Inferior parietal cortex (tissue), 1 donor: ENCODE measurements at regions not wholly inside any gene's neighbourhood (a gene's known extent, or its start where the extent isn't known, plus 50 kb on each side); places are given as distances from the start of the nearest gene placed in this dataset.

ENCODE experiments used
- DNase-seq: peaks from one replicate; pipeline ENCODE4 v3.0.0-alpha.2; 2016; ENCODE audit errors: extremely low spot score

DNA sequence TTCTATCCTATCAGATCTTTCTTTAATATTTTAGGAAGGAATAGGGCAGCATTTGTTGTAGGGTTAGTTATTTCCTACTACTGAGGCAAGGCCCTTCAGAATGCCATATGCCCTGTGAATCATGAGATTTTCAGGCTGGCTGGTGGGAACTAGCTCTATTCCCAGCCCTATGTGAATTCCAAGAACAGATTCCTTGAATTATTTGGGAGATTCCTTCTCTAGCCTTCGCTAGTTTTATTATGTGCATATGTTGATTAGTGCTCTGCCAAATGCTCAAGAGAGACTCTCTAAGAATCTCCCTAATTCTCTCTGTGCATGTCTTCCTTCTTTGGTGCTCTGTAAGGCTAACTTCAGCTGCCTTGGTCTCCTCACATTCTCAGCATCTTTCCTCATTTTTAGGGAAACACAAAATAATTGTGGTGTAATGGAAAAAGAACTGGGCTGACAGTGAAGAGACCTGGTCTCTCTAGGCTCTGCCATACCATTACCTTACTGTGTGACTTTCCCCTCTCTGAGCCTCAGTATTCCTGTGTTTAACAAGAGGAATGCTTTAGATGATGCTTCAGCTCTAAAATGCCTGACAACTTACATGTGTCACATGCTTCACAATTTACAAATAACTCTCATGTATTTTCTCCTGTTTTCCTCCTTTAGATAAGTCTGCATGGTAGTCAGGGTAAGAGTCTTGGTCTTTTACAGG, 79.7 kb downstream of the VMA21 start:
- DNase-seq, result no peak

DNA sequence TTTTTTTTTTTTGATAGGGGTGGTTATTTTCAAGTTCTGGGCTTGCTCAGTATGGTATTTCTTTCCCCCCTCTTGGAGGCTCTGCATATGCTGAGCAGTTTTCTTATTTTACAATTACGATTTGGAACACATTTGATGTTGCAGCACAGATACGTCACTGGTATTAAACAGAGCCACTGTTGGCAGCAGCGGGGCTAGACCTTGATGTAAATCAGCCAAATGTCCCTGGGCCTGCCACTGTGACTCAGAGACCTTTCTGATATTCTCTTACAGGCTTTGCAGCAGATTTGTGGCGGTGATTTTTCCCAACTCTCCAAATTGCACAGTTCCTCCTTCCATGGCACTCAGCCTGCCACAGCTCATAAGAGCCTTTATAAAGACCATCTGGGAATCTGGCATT, 81.1 kb downstream of the VMA21 start:
- DNase-seq, result no peak

DNA sequence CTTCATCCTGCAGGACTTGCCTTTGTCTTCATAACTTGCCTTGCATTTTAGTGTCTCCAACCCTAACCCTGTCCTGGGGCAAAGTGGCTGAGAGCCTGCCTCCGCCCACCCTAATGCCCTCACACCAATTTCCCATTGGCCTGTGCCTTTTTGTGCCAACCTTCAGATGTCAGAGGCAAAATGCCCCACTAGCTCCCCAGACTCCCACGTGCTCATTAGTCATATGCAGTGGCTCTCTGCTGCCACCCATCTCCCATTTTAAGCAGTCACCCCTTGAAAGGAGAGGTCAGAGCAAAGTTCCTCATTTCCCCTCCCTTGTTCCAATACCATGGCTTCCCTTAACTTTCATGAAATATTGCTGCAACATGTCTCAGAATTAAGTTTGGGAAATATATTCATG, 74.8 kb upstream of the PASD1 start:
- no peak for DNase-seq

DNA sequence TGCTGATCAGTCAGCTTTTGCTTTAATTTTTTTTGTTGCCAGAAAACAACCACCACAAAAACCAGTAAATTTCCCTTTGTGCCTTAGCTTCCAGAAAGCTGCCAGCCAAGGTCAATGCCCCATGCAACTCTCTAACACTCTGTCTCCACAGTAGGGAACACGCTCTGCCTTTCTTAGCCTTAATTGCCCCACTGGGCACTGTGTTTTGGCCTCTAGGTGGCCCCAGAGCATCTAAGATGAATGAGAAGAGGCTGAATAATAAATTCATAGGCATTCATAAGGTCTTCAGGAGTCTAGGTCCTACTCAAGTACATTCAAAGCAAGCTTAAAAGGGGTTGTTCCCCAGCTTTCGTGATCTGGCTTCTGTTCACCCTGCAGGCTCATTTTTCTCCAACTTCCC, 57.7 kb upstream of the PASD1 start:
- peak; percentile 1 for DNase-seq

DNA sequence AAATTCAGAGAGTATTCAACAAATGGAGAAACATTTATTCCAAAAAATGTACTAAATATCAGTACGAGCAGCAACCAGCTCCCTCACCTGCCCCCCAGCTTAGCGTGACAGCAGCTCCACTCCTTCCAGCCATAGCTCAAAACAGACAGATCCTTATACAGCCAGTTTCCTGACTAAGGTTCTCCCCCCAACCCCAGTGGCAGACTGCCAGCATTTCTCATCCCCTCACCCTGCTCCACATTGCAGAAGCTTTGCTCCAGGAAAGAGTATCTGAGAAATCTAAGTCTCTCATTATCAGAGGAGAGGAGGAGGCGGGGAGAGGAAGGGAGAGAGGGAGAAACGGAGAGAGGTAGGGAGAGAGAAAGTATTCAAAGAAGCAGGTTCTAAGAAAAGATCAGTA, 53.3 kb upstream of the PASD1 start:
- DNase-seq, result no peak

DNA sequence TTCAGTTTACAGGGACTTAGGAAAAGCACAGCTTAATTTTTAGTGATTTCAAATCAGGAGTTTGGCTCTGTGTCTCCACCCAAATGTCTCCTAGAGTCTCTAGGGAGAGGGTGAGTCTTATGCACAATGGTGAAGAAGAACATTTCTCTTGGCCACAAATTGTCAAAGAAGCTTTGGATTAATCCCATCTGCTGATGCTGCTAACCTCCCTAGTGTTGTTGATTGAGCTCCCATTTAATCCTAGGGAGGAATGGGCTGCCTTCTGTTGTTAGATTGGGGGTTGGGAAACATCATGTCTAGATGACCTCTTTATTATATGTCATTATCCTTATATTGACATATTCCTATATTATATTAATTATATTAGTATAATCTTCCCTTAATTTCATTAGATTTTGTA, 50.0 kb upstream of the PASD1 start:
- no peak for DNase-seq
